SH-SY5Y (cell line): ENCODE measurements at regions not wholly inside any gene's neighbourhood (a gene's known extent, or its start where the extent isn't known, plus 50 kb on each side); places are given as distances from the start of the nearest gene placed in this dataset.

Experiments used
- GATA2 ChIP-seq: IDR thresholded peaks from 2 replicates; pipeline ENCODE4 v1.6.1; 2011; ENCODE audit warnings: mild to moderate bottlenecking, low read depth, low read length
- GATA3 ChIP-seq: IDR thresholded peaks from 2 replicates; pipeline ENCODE4 v1.6.1; 2011; ENCODE audit warnings: low read depth, mild to moderate bottlenecking, low read length, moderate library complexity

DNA sequence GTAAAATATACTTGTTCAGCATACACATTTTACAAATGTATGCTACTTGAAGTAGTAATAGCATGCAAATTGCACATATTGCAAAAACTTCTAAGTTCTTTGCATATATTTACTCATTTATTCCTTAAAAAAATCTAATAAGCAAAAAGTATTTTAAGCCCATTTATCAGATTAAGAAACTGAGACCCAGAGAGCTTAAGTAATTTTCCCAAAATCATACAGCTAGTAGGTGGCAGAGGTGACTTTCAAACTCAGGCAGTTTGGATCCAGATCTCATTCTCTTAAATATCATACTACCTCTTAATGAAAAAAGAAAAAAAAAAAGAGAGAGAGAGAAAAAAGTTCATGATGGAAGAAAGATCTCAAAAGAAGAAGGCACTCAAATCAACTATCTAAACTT, 157.9 kb downstream of the RPS12 start:
- TF ChIP-seq GATA2 (no peak), GATA3 (no peak)
